ENCODE measurements at regions not wholly inside any gene's neighbourhood (a gene's known extent, or its start where the extent isn't known, plus 50 kb on each side); places are given as distances from the start of the nearest gene placed in this dataset.

GRCh38 chr2:64731746-64732145 lies 78.0 kb upstream of the SERTAD2 start:
- TF ChIP-seq CTCF (conservative IDR thresholded peaks at IDR 0.05; ENCODE audit: low read depth, low read length) (no peak), EZH2 (IDR thresholded peaks at IDR 0.05; ENCODE audit: low read length, unreplicated experiment) (no peak)

Data from PC-3 (cell line).